ENCODE measurements at regions not wholly inside any gene's neighbourhood (a gene's known extent, or its start where the extent isn't known, plus 50 kb on each side); places are given as distances from the start of the nearest gene placed in this dataset.
"Not testable (repeated sequence)": the region's sequence is repeated elsewhere in the genome, so short reads cannot be mapped to it uniquely, and the experiment has no call there.

GRCh38 chr5:130549884-130550561 is 615.0 kb downstream of the HINT1 start:
- DNase-seq: no peak

DNA sequence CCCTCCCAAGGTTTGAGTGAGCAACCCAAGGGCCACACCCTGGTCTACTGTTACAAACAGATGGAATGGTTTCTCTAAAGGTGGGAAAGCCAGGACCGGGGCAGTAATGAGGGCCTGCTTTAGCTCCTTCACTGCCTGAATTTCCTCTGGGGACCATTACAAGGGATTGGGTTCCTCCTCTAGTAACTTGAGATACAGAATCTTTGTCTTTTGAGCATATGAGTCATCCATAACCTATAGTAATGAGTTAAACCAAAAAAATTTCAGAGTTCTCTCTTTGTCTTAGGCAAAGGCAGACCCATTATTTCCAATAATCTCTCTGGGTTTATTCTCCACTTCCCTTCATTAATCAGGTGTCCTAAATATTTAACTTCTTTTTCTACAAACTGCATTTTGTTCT is 618.8 kb downstream of the HINT1 start:
- DNase-seq: no peak

DNA sequence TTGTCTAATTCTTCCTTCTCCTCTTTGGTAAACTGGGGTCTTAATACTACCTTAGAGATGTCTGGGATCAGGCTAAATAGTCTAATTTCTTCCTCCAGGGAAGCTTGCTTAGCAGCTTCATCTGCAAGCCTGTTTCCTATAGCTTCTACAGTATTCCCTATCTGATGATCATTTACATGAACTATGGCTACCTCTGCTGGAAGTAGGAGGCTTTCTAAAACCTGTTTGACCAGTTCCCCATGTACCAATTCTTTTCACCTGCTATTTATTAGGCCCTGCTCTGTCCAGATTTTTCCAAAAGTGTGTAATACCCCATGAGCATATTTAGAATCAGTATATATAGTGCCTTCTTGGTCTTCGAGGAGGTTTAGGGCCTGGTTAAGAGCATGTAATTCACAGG is 619.8 kb downstream of the HINT1 start:
- DNase-seq: no peak

DNA sequence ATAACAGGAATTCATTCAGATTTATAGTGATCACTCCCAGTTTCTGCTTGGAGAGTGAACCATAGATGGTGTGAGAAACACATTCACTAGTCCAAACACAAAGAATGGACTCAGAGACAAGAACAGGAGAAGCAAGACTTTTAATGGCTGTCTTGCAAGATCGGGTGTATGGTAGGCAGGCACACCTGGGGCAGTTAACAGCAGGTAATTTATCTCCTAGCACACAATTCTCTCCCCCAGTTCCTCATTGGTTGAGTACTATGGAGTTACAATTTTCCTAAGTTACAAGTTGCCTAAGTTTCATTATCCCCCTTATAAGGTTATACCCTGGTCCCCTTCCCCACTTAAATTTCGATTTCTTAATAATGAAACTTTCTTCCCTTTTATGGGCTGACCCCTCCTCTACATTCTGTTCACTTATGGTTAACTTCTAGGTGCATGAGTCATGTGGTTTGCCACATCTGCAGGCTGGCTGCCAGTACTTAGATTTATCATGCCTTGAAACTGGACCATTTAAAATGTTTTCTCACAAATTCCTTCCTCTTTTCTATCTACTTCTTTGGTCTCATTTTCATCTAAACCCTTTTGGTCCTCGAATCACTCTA is 623.3 kb downstream of the HINT1 start:
- DNase-seq: no peak

GRCh38 chr5:130536691-130537090 is 628.4 kb downstream of the HINT1 start:
- no peak for DNase-seq

GRCh38 chr5:130532786-130533185 is 628.5 kb downstream of the CHSY3 start:
- DNase-seq: no peak

DNA sequence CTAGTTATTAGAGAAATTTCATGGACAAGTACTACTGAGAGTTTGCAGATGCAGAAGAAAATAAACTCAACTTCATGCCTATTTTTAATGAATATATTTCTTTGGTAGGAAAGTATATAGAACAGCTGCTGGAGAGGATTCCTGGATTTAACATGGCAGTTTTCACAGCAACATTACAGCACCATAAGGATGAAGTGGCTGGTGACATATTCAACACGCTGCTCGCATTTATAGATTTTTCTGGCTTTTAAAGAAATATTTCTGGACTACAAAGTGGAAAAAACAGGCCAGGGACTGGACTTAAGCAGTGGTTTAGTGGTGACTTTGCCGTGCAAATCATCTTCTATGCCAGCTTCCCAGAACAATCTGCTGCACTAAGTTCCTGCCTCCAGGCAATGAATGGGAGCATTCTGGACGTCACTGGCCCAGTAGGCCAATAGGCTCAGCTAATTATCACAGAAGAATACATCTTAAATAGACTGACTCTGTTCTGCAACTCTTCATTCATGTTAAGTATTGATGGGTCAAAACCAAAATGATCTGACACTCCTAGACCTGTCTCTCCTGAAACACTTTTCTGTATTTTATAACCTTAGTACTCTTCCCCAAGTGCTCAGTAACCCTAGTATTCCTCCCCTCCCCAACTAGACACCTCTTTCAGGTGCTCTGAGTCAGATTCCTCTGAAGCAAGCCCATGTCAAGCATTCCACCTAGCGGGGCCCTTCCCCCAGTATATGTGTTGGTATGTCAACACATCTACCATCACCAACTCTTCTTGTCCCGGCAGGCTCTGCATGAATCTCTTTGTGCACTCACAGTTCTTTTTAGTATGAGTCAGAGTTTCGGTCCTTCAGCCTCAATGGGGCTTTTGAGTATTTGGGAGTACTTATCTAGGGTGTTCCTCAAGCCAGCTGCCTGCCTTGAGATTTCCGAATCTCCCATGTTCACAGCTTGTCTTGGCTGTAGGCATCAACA is 625.5 kb downstream of the CHSY3 start:
- DNase-seq: no peak

DNA sequence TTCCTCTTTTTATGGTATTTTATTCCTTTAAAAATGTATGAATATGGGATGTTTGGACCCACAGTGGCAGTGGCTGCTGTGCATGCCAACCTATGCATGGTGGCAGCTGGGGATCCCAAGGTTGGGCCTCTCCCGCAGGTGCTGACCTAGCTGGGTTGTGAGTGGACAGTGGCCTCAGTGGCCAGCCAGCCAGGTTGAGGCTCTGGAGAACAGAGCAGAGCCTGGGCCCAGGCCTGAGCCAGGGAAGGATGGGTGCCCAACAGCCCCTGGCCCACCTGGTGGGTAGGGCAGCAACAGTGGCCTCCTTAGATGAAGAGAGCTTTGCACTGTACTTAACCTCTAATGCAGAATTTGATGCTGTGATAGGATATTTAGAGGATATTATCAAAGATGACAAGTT is 624.8 kb downstream of the CHSY3 start:
- no peak for DNase-seq

DNA sequence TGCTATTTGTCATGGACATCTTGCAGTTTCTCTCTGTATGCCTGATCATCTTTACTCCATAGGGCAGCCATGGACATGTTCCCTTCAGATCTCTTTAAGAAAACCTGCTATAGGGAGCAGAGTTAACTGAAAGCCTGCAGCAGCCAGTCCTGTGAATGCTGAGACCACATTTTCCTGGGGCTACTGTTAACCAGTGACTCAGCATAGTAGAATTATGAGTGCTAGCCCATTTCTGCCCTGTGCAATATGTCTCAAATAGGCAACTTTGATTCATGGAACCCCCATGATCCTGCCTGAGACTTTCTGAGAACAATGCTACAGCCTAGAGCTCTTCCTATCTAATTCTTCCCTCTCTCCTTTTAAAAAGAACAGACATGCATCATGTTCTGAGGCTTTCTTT is 624.2 kb downstream of the CHSY3 start:
- DNase-seq: no peak

- DNase-seq: no peak
Measured at GRCh38 chr5:130526708-130527107, 622.4 kb downstream of the CHSY3 start.

DNA sequence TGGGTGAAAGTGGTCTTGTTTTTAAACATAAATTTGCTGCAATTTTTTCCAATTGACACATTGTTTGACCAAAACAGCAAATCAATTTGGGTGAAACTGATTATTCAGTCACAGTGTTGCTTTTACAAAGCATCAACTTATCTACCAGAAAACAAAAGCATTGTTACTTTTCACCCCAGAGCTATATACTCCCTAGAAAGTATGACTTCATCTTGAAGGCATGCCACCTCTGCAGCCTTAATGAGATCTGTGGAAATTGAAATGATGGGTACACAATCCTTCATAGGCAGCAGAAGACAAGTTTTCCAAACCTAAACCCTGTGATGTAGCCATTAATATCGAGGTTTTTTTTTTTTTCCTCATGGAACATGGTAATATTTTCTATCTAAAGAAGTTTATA is 615.9 kb downstream of the CHSY3 start:
- no peak for DNase-seq

GRCh38 chr5:130514984-130515690 is 610.9 kb downstream of the CHSY3 start:
- DNase-seq: no peak

DNA sequence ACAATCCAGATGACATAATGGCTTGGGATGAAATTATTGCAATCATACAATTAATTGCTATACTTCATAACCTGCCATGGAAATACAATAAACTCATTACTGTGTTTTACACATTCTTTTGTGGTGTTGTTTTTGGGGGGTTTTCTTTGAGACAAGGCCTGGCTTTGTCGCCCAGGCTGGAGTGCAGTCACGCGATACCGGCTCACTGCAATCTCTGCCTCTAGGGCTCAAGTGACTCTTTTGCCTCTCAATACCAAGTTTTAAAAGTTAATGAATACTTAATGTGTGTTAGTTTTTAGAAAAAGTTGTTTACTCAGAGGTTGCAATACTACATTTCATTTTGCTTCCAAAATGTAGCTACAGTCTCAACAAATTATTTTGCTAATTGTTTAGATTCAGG is 598.4 kb downstream of the CHSY3 start:
- no peak for DNase-seq

GRCh38 chr5:130501151-130501865 is 597.0 kb downstream of the CHSY3 start:
- DNase-seq: no peak

GRCh38 chr5:130500495-130500894 is 596.2 kb downstream of the CHSY3 start:
- DNase-seq: not testable (repeated sequence)

DNA sequence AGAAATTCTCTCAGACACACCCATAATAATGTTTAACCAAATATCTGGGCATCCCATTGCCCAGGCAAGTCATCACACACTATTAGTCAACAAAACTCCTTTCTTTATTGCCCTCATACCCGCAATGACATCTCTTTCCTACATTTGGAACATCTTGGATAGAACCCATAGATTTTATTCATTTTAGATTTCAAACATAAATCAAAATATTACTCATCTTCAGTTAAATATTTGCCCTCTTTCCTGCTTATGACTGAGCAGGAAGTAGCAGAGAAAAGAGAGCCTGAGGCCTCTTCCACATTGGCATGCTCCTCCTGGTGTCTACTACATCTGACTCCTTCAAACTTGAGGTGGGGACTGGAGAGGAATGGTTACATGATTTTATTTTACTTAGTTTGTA is 592.0 kb downstream of the CHSY3 start:
- no peak for DNase-seq

- DNase-seq: no peak
Measured at GRCh38 chr5:130488252-130488651, 584.0 kb downstream of the CHSY3 start.

DNA sequence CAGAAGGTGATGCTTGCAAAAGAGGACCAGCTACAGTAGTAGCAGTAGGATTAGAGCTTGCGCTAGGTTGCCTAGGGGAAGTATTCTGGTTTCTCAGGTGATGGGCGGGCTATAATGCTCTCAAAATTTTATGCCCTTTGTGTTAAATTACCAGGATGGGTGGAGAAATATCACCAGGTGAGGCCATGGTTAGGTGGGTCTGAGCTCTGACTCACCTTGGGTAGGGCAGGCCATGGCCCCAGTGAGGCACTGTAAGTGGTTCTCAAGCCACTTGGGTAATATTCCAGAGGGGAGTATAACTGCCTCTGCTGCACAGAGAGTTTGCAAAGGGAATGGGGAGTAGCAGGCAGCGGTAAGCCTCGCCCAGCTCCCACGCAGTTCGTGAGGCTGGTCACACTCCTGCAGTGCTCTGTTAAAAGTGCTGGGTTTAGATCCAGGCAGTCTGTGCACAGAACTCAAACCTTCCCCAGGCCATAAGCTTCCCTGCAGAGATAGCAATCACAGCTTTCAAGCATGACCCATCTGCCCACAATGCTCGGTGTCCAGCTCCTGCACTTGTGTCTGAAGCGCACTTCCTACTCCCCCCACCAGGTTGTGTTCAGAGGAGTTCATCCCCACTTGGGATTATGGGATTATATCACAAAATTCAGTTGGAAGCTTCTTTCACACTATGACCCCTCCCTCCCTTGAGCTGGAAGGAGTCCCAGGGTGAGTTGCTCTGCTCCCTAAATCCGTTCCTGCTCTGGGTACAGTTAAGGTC is 575.0 kb downstream of the CHSY3 start:
- no peak for DNase-seq

DNA sequence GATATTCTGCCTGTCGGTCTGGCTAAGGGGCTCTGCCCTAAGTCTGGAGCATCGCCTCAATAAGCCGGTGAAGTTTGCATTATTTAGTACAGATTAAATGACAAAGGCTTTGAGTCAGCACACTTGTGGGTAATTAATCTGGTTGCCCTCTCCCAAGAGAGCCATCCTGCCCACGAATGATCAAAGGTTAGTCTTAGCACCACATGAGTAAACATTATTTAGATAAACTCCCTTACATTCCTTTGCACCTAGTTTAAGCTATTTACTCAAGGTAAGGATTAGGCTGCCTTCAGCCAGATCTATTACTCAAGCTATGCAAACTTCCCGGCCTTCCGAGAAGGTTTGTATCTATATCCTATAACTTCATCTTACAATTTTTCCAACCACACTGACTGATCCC is 572.1 kb downstream of the CHSY3 start:
- DNase-seq: no peak

GRCh38 chr5:130462516-130462915 is 558.3 kb downstream of the CHSY3 start:
- no peak for DNase-seq

GRCh38 chr5:130455175-130455574 is 550.9 kb downstream of the CHSY3 start:
- DNase-seq: no peak

GRCh38 chr5:130452744-130453143 is 548.5 kb downstream of the CHSY3 start:
- DNase-seq: no peak
